GM12873 (cell line): ENCODE measurements at regions not wholly inside any gene's neighbourhood (a gene's known extent, or its start where the extent isn't known, plus 50 kb on each side); places are given as distances from the start of the nearest gene placed in this dataset.

ENCODE experiments used
- TF ChIP-seq, protein P1 (sequence below): IDR thresholded peaks from 2 replicates; pipeline ENCODE4 v1.5.1; 2012; ENCODE audit warnings: low read depth, mild to moderate bottlenecking, moderate library complexity, low read length, control low read depth; ENCODE audit not compliant: insufficient read depth; ENCODE audit errors: missing control alignments

DNA sequence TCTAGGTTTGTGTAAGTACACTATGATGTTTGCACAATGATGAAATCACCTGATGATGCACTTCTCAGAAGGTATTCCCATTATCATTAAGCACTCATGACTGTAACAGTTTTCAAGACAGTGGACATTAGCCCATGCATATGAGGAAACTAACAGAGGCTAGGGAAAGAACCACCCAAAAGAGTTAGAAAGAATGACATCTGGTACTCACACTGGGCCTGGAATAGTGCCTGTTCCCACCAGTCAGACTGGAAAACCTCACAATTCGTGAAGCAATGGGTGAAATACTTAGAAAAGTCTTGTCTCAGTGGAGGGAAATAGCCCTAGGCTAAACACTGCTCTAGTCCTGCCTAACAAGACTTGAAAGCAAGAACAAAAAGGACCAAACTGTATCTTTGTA lies 117.4 kb upstream of the GDNF start:
- TF ChIP-seq, protein P1, sequence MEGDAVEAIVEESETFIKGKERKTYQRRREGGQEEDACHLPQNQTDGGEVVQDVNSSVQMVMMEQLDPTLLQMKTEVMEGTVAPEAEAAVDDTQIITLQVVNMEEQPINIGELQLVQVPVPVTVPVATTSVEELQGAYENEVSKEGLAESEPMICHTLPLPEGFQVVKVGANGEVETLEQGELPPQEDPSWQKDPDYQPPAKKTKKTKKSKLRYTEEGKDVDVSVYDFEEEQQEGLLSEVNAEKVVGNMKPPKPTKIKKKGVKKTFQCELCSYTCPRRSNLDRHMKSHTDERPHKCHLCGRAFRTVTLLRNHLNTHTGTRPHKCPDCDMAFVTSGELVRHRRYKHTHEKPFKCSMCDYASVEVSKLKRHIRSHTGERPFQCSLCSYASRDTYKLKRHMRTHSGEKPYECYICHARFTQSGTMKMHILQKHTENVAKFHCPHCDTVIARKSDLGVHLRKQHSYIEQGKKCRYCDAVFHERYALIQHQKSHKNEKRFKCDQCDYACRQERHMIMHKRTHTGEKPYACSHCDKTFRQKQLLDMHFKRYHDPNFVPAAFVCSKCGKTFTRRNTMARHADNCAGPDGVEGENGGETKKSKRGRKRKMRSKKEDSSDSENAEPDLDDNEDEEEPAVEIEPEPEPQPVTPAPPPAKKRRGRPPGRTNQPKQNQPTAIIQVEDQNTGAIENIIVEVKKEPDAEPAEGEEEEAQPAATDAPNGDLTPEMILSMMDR = no peak

DNA sequence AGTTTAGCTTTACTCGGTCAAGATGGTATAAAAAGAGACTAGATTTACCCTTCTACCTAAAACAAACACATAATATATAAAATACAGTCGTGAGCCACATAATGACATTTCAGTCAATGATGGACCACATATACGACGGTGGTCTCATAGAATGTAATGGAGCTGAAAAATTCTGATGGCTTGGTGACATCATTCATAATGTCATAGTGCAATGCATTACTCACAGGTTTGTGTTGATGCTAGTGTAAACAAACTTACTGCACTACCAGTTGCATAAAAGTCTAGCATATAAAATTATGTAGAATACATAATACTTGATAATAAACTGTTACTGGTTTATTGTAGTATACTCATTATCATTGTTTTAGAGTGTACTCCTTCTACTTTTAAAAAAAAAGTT lies 115.9 kb upstream of the GDNF start:
- TF ChIP-seq, protein P1 = no peak

DNA sequence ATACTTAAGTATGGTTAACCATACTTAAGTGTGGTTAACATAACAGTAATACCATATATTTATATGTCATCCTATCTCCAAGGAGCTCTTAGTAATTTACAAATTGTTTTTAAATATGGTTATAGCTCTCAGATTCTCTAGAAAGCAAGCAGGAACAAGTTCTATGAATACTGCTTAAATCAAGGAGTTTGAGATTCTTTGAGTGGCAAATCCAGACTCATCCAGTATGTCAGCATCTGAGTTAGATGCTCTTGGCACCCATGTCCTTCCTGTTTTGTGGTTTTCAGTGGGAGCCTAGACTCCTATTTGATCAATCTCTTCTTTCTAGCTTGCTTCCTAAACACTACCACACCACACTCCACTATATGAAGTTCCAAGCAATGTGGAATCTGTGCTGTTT lies 114.7 kb upstream of the GDNF start:
- TF ChIP-seq, protein P1 = no peak

DNA sequence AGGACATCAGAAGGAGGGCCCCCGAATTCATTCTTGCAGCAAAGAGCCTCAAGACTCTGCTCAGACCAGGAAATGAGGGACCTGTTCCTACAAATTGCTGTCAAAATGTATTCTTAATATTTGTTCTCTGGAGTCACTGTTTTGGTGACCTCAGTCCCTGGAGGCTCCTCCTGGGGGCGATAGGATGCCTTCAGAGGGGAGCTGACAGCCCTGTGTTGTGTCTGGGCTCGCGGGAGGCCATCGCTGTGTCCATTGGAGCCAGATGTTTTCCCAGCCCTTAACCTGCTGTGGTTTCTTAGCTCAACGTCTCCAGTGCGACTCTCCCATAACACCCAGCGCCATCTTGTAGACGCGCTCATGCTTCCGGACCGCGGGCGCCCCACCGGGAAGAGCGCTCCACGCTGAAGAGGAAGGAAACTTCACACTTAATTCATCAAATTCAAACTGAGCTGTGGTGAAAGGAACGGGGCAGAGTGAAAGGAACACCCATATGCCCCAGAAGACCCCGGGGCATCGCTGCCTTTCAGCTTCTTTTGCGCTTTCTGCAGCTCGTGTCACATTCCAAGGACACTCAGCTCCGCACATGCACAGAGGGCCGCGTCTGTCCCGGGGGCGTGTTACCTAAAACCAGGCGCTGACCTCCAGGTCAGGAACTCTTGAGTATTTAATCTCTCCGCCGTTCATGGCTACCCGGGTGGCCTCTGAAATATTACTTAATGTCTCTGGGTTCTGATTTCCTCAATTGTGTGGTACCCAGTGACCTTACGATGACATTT lies 112.3 kb upstream of the GDNF start:
- TF ChIP-seq, protein P1 = no peak

DNA sequence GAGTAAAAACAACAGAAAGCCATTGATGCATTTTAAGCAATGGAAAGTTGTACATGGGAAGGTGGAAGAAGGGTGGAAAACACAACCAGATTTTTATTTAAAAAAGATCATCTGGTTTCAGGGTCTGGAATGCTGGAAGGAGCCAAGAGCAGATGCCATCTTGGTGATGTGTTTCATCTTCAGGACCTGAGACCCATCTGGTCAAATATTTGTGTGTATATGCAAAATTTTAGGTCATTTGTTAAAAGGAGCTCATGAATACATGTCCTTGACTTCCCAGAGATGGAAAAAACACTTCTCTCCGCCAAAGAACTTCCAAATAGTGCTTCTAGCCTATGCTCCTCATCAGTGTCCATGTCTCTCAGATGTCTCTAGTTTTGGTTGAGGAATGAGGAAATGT lies 110.6 kb upstream of the GDNF start:
- TF ChIP-seq, protein P1 = no peak

DNA sequence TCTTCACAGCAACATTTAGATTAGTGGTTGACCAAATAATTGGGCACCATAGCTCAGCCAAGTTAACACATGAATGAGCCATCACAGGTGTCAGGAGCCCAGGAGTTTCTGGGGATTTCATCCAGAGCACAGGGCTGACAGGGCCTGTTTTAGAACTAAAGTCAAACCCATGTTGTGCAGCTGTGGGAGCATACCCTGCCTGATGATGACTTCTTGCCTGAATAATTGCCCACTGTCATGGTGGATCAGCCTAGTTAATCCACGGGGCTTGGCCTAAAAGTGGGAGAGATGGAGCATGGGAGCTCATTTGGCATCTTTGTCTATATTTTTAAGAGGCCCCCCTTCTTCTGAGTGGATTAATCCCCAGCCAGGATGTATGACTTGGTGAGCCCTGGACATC lies 105.6 kb upstream of the GDNF start:
- TF ChIP-seq, protein P1 = no peak

DNA sequence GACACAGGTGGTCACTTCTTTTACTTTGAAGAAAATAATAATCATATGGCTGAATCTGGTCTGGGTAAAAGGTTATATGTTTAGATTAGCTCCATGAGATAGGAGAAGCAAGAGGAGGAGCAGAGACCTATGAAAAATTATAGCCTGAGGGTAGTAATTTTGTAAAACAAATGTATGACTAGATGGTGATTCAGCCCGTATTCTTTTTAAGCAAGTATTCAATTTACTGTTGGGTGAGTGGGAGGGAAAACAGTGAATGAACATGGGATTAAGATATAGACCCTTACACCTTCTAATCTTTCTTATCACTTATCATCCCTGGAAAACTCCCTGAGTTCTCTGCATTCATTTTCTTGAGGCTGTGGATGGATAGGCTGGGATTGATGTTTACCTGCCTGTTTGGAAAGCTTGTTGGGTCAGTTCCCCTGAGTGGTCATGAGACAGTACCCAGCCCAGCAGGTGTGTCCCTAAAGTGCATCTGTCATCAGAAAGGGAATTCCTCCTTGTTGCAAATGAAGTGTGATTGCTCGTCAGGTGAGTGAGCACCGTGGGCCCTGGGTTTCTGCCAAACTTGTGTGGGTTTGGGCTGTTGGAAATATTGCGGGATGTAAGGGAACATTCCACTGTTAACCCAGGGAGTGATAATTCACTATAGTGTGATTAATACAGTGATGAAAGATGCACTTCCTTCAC lies 101.2 kb upstream of the GDNF start:
- TF ChIP-seq, protein P1 = no peak
